IPS-15b (cell line): ENCODE measurements at regions not wholly inside any gene's neighbourhood (a gene's known extent, or its start where the extent isn't known, plus 50 kb on each side); places are given as distances from the start of the nearest gene placed in this dataset.
"Not testable (repeated sequence)": the region's sequence is repeated elsewhere in the genome, so short reads cannot be mapped to it uniquely, and the experiment has no call there.

ENCODE experiments used
- H3K27me3 ChIP-seq: one replicate; pipeline ENCODE4 v1.6.1; 2013; ENCODE audit warnings: low read length; ENCODE audit not compliant: control insufficient read depth, insufficient read depth
- H3K36me3 ChIP-seq: one replicate; pipeline ENCODE4 v1.6.1; 2013; ENCODE audit warnings: low read length; ENCODE audit not compliant: control insufficient read depth, insufficient read depth
- H3K4me1 ChIP-seq: one replicate; pipeline ENCODE4 v1.6.1; 2013; ENCODE audit warnings: mild to moderate bottlenecking, low read length; ENCODE audit not compliant: control insufficient read depth, insufficient read depth
- H3K4me3 ChIP-seq: one replicate; pipeline ENCODE4 v1.5.1; 2013; ENCODE audit warnings: low read depth, low read length
- H3K9ac ChIP-seq: one replicate; pipeline ENCODE4 v1.6.1; 2013; ENCODE audit warnings: low read depth, mild to moderate bottlenecking, low read length
- H3K9me3 ChIP-seq: one replicate; pipeline ENCODE4 v1.6.1; 2013; ENCODE audit warnings: mild to moderate bottlenecking, low read length; ENCODE audit not compliant: control insufficient read depth, insufficient read depth

DNA sequence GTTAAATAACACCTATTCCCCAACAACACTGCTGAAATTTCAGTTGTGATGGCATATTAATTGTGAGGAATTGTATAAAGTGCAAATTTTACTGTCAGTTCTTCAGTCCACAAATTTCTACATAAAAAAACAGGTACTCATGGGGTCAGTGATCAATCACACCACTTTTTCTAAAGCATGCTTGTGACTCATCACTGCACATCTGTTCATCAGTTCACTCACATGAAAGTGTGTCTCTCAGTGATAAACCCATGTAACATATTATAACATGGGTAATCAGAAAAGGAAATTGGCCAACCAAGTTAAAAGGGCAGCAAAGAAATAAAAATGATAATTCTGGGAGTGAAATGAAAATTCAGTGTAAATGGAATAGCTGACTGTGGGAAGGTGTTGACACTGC is 234.7 kb upstream of the FKBP1C start:
- Histone ChIP-seq H3K27me3 (no peaks in the 10 kb centered on the region), H3K4me3 (no peak overlapping the region), H3K9me3 (no peaks in the 10 kb centered on the region), H3K4me1 (no peaks in the 10 kb centered on the region), H3K36me3 (no peaks in the 10 kb centered on the region), H3K9ac (no peak overlapping the region)

DNA sequence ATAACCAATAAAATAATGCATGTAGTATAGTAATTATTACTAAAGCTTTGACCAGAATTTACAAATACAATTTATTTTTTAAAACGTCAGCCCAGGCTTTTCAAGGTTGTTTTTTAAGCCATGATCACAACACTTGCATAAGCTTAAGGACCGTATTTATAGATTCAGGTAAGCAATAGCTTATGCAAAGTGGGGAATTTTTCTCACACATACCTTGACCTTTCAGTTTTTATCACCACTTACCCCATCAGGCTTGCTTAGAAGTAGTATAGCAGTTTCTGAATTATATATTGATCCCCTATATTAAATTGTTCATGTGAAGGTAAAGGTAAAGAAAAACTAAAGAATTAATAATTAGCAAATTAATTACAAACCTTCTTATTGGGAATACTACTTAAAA is 232.3 kb upstream of the FKBP1C start:
- no peaks in the 10 kb centered on the region for H3K4me1 ChIP-seq
- H3K27me3 ChIP-seq: no peaks in the 10 kb centered on the region
- no peak overlapping the region for H3K9ac ChIP-seq
- H3K36me3 ChIP-seq: no peaks in the 10 kb centered on the region
- H3K9me3 ChIP-seq: no peaks in the 10 kb centered on the region
- no peak overlapping the region for H3K4me3 ChIP-seq

DNA sequence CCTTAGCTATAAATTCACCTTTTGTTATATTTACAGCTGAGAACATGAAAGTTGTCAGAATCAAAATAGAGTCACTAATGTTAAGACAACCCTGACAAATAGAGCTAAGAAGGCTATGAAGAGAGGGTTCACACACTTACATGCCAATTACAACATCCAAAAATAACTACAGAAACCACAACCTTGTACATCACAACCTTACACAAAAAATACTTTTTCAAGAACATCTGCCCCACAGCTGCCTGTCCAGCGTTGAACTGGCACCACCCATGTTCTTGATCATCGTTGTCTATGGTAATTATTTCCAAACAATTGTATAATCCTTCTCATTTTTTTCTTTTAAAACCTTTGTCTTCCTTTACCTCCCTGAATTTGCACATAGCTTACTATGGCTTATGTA is 231.2 kb upstream of the FKBP1C start:
- H3K27me3 ChIP-seq: no peaks in the 10 kb centered on the region
- no peaks in the 10 kb centered on the region for H3K4me1 ChIP-seq
- H3K9me3 ChIP-seq: no peaks in the 10 kb centered on the region
- H3K9ac ChIP-seq: no peak overlapping the region
- no peaks in the 10 kb centered on the region for H3K36me3 ChIP-seq
- no peak overlapping the region for H3K4me3 ChIP-seq

DNA sequence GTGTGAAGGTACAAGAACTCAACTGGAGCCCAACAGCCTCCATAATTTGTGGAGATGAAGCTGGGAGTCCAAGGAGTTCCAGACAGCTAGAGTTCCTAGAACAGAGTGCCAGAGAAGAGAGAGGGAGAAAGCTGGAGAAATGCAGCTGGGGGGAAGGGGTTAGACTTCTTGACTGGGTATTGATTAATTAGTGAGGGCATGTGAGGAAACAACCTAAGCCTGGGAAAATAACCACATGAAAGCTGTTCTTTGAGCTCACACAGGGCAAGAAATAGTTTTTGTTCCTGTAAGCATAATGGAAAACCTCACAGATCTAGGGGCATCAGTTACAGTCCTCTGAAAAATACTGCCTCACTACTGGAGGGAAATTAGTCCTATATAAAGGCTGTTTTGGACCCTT is 230.5 kb upstream of the FKBP1C start:
- H3K27me3 ChIP-seq: no peaks in the 10 kb centered on the region
- no peaks in the 10 kb centered on the region for H3K4me1 ChIP-seq
- no peaks in the 10 kb centered on the region for H3K36me3 ChIP-seq
- no peak overlapping the region for H3K9ac ChIP-seq
- no peak overlapping the region for H3K4me3 ChIP-seq
- H3K9me3 ChIP-seq: no peaks in the 10 kb centered on the region

DNA sequence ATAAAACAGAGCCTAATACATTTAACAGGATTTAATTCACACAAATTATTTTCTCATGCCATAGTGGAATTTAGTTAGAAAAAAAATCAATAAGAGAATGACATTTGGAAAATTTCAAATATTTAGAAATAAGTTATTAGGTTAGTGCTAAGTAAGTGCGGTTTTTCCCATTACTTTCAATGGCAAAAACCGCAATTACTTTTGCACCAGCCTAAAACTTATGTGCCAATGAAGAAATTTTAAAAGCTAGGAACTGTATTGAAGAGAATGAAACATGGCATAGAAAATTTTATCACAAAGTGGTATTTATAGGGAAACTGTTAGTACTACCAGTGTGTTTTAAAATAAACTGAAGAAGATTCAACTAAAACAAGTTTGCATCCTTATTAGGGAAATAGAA is 228.3 kb upstream of the FKBP1C start:
- no peaks in the 10 kb centered on the region for H3K9me3 ChIP-seq
- no peak overlapping the region for H3K4me3 ChIP-seq
- no peaks in the 10 kb centered on the region for H3K4me1 ChIP-seq
- no peaks in the 10 kb centered on the region for H3K27me3 ChIP-seq
- H3K9ac ChIP-seq: no peak overlapping the region
- H3K36me3 ChIP-seq: no peaks in the 10 kb centered on the region

DNA sequence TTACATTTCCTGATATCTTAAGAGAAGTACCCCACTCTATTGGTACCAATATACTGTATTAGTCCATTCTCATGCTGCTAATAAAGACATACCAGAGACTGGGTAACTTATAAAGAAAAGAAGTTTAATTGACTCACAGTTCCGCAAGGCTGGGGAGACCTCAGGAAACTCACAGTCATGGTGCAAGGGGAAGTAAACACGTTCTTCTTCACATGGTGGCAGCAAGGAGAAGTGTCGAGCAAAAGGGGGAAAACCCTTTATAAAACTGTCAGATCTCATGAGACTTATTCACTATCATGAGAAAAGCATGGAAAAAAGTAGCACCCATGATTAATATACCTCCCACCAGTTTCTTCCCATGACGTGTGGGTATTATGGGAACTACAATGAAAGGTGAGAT is 219.6 kb upstream of the FKBP1C start:
- H3K9ac ChIP-seq, H3K4me3 ChIP-seq, H3K9me3 ChIP-seq, H3K27me3 ChIP-seq, H3K4me1 ChIP-seq, H3K36me3 ChIP-seq: not testable (repeated sequence)

DNA sequence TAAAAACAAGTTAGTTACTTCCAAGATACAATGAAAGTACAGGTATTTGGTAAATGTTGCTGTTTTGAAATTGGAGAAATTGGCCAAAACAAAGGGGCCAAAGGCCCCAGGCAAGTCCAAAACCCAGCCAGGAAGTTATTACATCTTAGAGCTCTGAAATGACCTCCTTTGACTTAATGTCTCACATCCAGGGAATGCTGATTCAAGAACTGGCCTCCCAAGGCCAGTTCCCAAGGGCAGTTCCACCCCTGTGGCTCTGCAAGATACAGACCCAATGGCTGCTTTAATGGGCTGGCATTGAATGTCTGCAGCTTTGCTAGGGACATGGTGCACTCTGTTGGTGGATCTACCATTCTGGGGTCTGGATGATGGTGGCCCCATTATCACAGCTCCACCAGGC is 217.3 kb upstream of the FKBP1C start:
- H3K4me1 ChIP-seq: no peaks in the 10 kb centered on the region
- no peaks in the 10 kb centered on the region for H3K9me3 ChIP-seq

DNA sequence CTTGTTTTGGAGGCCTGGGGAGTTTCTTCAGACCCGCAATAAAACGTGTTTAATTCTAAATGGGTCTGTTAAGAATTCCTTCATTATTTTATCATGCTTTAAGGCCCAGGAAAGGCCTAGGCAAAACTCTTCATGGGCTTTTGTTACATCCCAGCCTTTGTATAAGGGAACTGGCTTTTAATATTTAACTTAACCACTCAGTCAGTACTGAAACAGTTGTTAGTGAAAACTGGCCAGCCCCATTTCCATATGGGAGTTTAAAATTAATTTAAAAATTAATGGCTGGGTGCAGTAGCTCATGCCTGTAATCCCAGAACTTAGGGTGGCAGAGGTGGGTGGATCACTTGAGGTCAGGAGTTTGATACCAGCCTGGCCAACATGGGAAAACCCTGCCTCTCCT is 213.2 kb upstream of the FKBP1C start:
- no peaks in the 10 kb centered on the region for H3K27me3 ChIP-seq
- no peaks in the 10 kb centered on the region for H3K36me3 ChIP-seq
- H3K4me1 ChIP-seq: no peaks in the 10 kb centered on the region
- H3K9ac ChIP-seq: no peak overlapping the region
- H3K9me3 ChIP-seq: no peaks in the 10 kb centered on the region
- no peak overlapping the region for H3K4me3 ChIP-seq

More for the DNA sequence above, 217.3 kb upstream of the FKBP1C start:
- H3K36me3 ChIP-seq: no peaks in the 10 kb centered on the region
- H3K27me3 ChIP-seq: no peaks in the 10 kb centered on the region
- no peak overlapping the region for H3K9ac ChIP-seq
- no peak overlapping the region for H3K4me3 ChIP-seq

DNA sequence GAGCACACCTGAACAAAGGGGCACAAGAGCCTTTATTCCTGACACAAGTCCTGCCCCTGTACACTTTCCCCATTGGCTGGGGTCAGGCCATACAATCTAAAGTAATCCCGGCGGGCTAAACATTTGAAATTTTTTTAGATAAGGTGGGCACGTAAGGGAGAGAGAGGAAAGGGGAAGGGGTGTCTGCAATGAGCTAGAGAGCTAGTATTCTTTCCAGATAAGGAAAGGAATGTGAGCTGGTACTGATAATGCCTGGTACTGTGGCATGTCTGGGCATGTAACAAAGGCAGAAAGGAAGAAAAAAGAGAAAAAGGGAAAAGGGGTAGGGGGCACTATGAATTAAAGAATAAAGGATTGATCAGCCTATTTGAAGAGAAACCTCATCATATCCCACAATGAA is 212.0 kb upstream of the FKBP1C start:
- H3K36me3 ChIP-seq, H3K9me3 ChIP-seq, H3K4me1 ChIP-seq, H3K27me3 ChIP-seq, H3K9ac ChIP-seq, H3K4me3 ChIP-seq: not testable (repeated sequence)

DNA sequence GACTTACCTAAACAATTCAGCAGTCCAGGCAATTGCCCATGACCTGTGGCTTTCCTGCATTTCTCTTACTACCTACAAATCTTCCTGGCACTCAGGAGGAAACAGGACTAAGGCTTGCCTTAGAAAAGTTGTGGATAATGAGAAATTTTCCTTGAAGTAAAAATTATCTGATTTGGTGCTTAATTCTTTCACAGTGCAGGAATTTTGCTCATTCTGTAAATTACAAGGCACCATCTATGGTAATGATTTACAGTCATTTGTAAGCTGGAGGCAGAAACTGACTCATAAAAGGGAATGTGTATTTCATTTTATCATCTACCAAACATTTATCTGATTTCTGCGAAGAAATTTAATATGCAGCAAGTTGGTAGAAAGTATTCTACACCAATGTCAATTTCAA is 211.5 kb upstream of the FKBP1C start:
- no peak overlapping the region for H3K9ac ChIP-seq
- no peak overlapping the region for H3K4me3 ChIP-seq
- no peaks in the 10 kb centered on the region for H3K36me3 ChIP-seq
- H3K4me1 ChIP-seq: no peaks in the 10 kb centered on the region
- no peaks in the 10 kb centered on the region for H3K27me3 ChIP-seq
- H3K9me3 ChIP-seq: no peaks in the 10 kb centered on the region

DNA sequence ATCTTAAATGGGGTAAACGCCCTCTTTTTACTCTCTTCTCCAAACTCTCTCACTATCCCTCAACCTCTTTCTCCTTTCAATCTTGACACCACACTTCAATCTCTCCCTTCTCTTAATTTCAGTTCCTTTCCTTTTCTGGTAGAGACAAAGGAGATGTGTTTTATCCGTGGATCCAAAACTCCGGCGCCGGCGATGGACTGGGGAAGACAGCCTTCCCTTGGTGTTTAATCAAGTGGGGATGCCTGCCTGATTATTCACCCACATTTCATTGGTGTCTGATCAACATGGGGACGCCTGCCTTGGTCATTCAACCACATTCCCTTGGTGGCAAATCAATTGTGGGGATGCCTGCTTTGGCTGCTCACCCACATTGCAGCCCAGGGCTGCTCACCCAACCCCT is 205.3 kb upstream of the FKBP1C start:
- not testable (repeated sequence) for H3K9me3 ChIP-seq, H3K27me3 ChIP-seq, H3K36me3 ChIP-seq, H3K9ac ChIP-seq, H3K4me1 ChIP-seq, H3K4me3 ChIP-seq

DNA sequence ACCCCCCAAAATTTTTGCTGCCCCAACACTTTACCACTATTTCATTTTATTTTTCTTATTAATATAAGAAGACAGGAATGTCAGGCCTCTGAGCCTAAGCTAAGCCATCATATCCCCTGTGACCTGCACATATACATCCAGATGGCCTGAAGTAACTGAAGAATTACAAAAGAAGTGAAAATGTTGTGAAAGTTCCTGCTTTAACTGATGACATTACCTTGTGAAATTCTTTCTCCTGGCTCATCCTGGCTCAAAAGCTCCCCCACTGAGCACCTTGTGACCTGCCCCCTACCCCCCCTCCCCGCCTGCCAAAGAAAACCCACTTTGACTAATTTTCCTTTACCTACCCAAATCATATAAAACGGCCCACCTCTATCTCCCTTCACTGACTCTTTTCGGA is 200.3 kb upstream of the FKBP1C start:
- H3K4me1 ChIP-seq, H3K36me3 ChIP-seq, H3K27me3 ChIP-seq, H3K4me3 ChIP-seq, H3K9ac ChIP-seq, H3K9me3 ChIP-seq: not testable (repeated sequence)

DNA sequence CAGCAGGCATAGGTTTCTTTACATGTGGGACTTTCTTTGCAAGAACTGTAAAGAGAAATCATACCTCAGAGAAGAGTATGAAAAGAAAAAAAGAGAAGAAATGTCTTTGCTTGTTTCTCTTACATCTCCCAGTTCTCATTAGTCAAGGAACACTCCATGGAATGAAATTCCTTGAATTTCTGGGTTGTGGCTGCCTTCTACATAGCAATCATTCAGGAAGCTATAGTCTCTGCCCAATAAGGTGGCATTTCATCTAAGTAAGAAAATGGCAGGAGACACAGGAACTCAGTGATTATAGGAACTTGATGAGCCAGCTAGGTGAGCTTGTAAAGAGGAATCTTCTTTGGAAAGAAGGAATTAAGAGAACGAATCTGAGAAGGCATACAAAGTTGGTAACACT is 197.0 kb upstream of the FKBP1C start:
- H3K9me3 ChIP-seq: no peaks in the 10 kb centered on the region
- H3K36me3 ChIP-seq: no peaks in the 10 kb centered on the region
- no peak overlapping the region for H3K9ac ChIP-seq
- no peaks in the 10 kb centered on the region for H3K27me3 ChIP-seq
- peaks cover 4% of the 10 kb centered on the region for H3K4me1 ChIP-seq
- H3K4me3 ChIP-seq: no peak overlapping the region
